ENCODE measurements at regions not wholly inside any gene's neighbourhood (a gene's known extent, or its start where the extent isn't known, plus 50 kb on each side); places are given as distances from the start of the nearest gene placed in this dataset.
"Not testable (repeated sequence)": the region's sequence is repeated elsewhere in the genome, so short reads cannot be mapped to it uniquely, and the experiment has no call there.

- no peaks in the 10 kb centered on the region for H4K20me1 ChIP-seq (ENCODE audit: insufficient read depth)
- H3K9ac ChIP-seq (ENCODE audit: low read length) = no peak overlapping the region
- H2AFZ ChIP-seq (ENCODE audit: low read depth, low read length) = no peak overlapping the region
- H3F3A ChIP-seq (ENCODE audit: insufficient read depth, low read length, poor library complexity, severe bottlenecking) = no peaks in the 10 kb centered on the region
- no peaks in the 10 kb centered on the region for H3K9me3 ChIP-seq (ENCODE audit: low read length)
- no peaks in the 10 kb centered on the region for H3K27me3 ChIP-seq (ENCODE audit: insufficient read depth, low read depth, low read length)
- H3K36me3 ChIP-seq (ENCODE audit: insufficient read depth, low read length) = no peaks in the 10 kb centered on the region
- H3K27ac ChIP-seq (ENCODE audit: low read length) = no peak overlapping the region
- H3K4me3 ChIP-seq (ENCODE audit: low read length) = no peak overlapping the region
- H3K9me2 ChIP-seq (ENCODE audit: insufficient read depth, low read length) = no peaks in the 10 kb centered on the region
- H3K79me2 ChIP-seq (replicated peaks; ENCODE audit: insufficient read depth, low read length) = no peaks in the 10 kb centered on the region
- TF ChIP-seq REST (IDR thresholded peaks at IDR 0.05; ENCODE audit: borderline replicate concordance) (no peak), CTCF (IDR thresholded peaks at IDR 0.05; ENCODE audit: poor library complexity, severe bottlenecking) (no peak), EP300 (conservative IDR thresholded peaks at IDR 0.05; ENCODE audit: poor library complexity, severe bottlenecking) (no peak), SMC3 (conservative IDR thresholded peaks at IDR 0.05; ENCODE audit: poor library complexity) (no peak), MXI1 (conservative IDR thresholded peaks at IDR 0.05; ENCODE audit: poor library complexity, severe bottlenecking) (no peak), TAF1 (IDR thresholded peaks at IDR 0.05; ENCODE audit: low read depth) (no peak), POLR2AphosphoS5 (IDR thresholded peaks at IDR 0.05) (no peak), RAD21 (conservative IDR thresholded peaks at IDR 0.05) (no peak), EZH2 (IDR thresholded peaks at IDR 0.05; ENCODE audit: borderline replicate concordance, insufficient read depth, low read length, poor library complexity, severe bottlenecking) (no peak)
- no peak overlapping the region for H3K4me2 ChIP-seq (ENCODE audit: low read length)
These were observed 753.6 kb downstream of the BCKDHB start for GRCh38 chr6:80860107-80860506.

GRCh38 chr6:80847973-80848372, 741.5 kb downstream of the BCKDHB start:
- H3K79me2 ChIP-seq (replicated peaks; ENCODE audit: insufficient read depth, low read length); H4K20me1 ChIP-seq (ENCODE audit: insufficient read depth); H3K36me3 ChIP-seq (ENCODE audit: insufficient read depth, low read length); H3K27ac ChIP-seq (ENCODE audit: low read length); H3K4me3 ChIP-seq (ENCODE audit: low read length); H3F3A ChIP-seq (ENCODE audit: insufficient read depth, low read length, poor library complexity, severe bottlenecking); H3K27me3 ChIP-seq (ENCODE audit: insufficient read depth, low read depth, low read length); H3K9ac ChIP-seq (ENCODE audit: low read length); H3K9me3 ChIP-seq (ENCODE audit: low read length); H2AFZ ChIP-seq (ENCODE audit: low read depth, low read length); H3K4me2 ChIP-seq (ENCODE audit: low read length); H3K9me2 ChIP-seq (ENCODE audit: insufficient read depth, low read length): not testable (repeated sequence)

GRCh38 chr6:80832337-80832736, 725.9 kb downstream of the BCKDHB start:
- TF ChIP-seq EP300 (conservative IDR thresholded peaks at IDR 0.05; ENCODE audit: poor library complexity, severe bottlenecking) (no peak), MXI1 (conservative IDR thresholded peaks at IDR 0.05; ENCODE audit: poor library complexity, severe bottlenecking) (no peak), REST (IDR thresholded peaks at IDR 0.05; ENCODE audit: borderline replicate concordance) (no peak), SMC3 (conservative IDR thresholded peaks at IDR 0.05; ENCODE audit: poor library complexity) (no peak), POLR2AphosphoS5 (IDR thresholded peaks at IDR 0.05) (no peak), TAF1 (IDR thresholded peaks at IDR 0.05; ENCODE audit: low read depth) (no peak), RAD21 (conservative IDR thresholded peaks at IDR 0.05) (no peak), CTCF (IDR thresholded peaks at IDR 0.05; ENCODE audit: poor library complexity, severe bottlenecking) (no peak), EZH2 (IDR thresholded peaks at IDR 0.05; ENCODE audit: borderline replicate concordance, insufficient read depth, low read length, poor library complexity, severe bottlenecking) (no peak)
- Histone ChIP-seq H2AFZ (ENCODE audit: low read depth, low read length) (no peak overlapping the region), H3K4me3 (ENCODE audit: low read length) (no peak overlapping the region), H3K9ac (ENCODE audit: low read length) (no peak overlapping the region), H3K4me2 (ENCODE audit: low read length) (no peak overlapping the region), H4K20me1 (ENCODE audit: insufficient read depth) (no peaks in the 10 kb centered on the region), H3K27me3 (ENCODE audit: insufficient read depth, low read depth, low read length) (no peaks in the 10 kb centered on the region), H3K36me3 (ENCODE audit: insufficient read depth, low read length) (no peaks in the 10 kb centered on the region), H3K27ac (ENCODE audit: low read length) (no peak overlapping the region), H3K9me2 (ENCODE audit: insufficient read depth, low read length) (no peaks in the 10 kb centered on the region), H3K9me3 (ENCODE audit: low read length) (no peaks in the 10 kb centered on the region), H3K79me2 (replicated peaks; ENCODE audit: insufficient read depth, low read length) (no peaks in the 10 kb centered on the region), H3F3A (ENCODE audit: insufficient read depth, low read length, poor library complexity, severe bottlenecking) (no peaks in the 10 kb centered on the region)
